ENCODE measurements at regions not wholly inside any gene's neighbourhood (a gene's known extent, or its start where the extent isn't known, plus 50 kb on each side); places are given as distances from the start of the nearest gene placed in this dataset.

DNA sequence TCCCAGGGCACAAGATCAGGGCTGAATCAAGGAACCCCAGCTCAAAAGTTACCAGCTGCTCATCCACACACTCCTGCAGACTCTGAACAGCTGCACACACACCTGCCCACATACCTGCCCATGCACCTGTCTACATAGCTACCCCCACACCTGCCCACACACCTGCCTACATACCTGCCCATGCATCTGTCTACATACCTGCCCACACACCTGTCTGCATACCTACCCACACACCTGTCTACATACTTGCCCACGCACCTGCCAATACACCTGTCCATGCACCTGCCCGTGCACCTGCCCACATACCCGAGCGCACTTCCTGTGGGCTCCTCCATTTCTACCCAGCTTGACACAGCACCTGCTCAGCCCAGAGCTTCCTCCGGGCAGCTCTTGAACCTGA is 122.8 kb upstream of the AGAP1 start:
- FAIRE-seq, result no peak

DNA sequence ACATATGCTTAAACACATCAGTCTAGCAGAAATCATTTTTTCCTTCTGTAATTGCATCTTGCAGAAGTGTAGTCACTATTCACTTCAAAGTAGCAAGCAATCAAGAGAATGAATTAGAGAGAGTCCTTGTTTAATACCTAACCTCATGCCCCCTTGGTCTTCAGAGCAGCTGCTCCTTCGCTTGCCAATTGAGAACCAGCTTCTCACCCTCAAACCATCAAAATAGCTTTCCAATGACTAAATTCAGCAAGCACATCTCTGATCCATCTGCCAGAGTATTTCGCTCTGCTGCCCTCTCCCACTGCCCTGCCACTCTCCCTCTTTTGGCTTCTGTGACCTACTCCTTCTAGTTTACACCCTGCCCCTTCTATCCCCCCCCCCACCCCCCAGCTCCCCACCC is 120.7 kb upstream of the AGAP1 start:
- FAIRE-seq, result no peak

DNA sequence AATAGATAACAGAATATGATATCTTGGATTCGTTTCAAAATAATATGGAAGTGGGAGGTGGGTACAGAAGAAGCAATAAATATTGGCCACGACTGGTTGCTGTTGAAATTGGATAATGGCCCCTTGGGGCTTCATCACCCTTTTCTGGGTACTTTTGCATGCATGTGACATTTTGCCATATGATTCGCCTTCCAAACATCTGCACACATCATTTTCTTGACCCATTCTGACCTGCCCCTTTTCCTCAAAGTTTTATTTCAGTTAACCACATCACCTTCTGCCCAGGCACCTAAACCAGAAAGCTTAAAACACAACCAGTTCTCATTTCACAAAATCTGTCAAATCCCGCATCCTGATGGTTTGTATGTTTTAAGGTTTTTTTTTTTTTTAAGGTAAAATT is 116.7 kb upstream of the AGAP1 start:
- no peak for FAIRE-seq

DNA sequence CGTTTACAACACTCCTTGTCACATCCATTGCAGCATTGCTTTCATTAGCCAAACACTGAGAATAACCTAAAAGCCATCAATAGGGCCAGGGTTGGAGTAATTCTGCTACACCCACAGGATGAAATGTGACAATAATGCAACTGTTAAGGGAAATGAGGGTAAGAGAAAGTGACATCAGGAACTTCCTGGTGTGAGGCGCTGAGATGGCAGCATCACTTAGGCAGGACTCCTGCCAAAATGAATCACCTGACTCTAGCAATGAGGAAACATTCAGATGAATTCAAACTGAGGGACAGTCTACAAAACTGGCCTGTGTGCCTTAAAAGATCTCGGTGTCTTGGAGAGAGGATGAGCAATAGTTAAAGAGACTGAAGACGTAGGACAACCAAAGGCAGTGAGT is 115.6 kb upstream of the AGAP1 start:
- FAIRE-seq, result no peak

DNA sequence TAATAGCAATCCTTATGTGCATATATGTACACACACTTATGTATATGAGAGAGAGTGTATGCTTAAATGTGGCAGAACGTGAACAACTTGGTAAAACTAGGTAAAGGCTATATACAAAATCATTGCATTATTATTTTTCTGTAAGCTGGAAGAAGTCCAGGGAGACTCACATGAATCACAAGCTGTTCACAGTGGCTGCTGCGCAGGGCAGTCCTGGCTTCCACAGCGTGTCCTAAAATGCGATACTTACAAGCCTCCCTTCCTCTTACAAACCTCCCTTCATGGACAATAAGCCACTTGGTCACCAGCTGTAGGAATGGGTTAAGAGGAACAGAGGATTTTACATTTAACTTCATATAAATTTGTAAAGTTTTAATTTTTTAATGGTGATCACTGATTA is 114.9 kb upstream of the AGAP1 start:
- no peak for FAIRE-seq

DNA sequence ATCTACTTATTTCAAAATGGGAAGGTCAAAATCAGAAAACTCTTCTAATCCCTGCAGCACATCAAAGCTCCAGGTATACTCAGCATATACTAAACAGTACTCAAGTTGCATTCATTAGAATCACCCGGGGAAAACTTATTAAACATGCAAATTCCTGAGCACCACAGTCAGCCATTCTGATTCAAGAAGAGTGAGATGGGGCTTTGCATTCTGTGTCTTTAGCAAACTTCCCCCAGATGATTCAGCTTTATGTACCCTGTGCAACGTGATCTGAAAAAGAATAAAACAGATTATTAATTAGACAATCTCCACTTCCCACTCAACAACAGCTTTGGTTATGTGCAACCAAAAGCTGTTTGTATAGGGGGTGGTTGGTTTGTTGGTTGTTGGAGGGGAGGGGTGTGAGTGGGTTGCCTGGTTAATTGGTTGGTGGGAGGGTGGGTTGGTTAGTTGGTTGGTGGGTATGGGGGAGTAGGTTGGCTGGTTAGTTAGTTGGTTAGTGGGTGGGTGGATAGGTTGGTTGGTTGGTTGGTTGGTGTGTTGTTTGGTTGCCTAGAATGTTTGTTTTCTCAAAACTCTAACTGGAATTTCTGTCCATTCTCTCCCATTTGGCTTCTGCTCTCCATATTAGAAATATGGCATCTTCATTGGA is 112.5 kb upstream of the AGAP1 start:
- no peak for FAIRE-seq

DNA sequence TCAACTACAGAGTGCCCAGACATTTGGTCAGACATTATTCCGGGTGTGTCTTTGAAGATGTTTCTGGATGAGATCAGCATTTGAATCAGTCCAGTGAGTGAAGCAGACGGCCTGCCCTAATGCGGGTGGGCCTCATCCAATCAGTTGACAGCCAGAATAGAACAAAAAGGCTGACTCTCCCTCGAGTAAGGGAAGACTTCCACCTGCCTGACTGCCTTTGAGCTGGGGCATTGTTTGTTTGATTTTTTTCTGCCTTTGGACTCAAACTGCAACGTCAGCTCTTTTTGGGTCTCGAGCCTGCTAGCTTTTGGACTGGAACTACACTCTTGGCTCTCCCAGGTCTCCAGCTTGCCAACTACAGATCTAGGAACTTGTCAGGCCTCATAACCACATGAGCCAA is 111.7 kb upstream of the AGAP1 start:
- FAIRE-seq, result no peak

DNA sequence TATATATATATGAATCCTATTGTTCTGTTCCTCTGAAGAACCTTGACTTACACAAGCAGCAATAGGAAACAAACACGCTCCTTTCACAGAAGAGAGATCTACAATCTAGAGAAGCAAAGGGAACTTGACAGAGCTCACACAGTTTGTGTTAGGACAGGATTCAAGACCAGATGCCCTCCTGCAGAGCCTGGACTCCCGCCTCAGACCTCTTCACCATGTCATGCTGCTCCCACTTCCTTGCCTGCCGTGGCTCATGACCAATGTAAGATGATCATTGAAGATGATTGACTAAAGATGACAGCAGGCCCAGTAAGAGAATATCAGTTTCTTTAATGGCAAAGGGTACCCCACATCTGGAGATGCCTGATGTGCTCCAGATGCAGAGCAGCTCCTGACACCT is 111.2 kb upstream of the AGAP1 start:
- no peak for FAIRE-seq

DNA sequence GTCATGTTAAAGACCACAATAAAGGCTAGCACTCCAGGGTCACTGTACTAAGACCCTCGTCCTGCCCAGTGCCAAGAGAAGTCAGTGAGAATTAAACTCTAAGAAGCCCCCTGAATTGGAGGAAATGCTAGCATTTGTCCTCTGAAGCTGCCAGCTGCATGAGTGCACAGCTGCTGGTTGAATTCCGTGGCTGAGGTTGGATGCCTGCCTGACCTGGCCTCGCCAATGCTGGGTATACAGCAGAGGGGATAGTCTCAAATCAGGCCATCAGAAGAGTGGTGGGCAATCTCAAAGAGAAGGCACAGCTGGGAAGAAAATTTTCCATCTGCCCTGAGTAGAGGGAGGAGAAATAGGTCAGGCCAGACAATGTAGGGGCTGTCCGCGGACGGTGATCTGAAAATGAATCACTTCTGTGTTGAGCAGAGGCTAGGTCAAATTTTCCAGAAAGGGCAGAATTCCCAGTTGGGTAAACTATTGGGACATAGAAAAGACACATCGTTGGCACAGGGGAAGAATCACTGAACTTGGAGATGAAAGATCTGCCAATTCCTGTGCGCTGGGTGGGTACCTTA is 110.5 kb upstream of the AGAP1 start:
- no peak for FAIRE-seq

DNA sequence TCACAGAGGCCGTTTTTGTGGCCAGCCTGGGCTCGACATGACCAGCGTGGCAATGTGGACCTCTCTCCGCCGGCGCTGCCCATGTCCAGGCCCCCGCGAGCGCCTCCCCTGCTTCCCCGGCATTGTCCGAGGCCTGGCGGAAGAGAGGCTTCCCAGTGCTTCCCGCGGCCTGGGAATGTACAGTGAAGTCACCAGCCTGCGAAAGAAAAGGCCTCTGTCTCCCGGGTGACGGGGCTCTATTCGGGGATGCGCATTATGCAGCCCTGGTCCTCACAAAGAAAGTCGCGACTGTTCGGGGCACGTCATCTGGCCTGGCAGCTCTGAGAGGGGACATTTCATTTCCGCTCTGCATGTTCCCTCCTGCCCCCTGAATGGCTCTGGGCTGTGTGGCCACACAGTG is 109.2 kb upstream of the AGAP1 start:
- FAIRE-seq, result no peak

DNA sequence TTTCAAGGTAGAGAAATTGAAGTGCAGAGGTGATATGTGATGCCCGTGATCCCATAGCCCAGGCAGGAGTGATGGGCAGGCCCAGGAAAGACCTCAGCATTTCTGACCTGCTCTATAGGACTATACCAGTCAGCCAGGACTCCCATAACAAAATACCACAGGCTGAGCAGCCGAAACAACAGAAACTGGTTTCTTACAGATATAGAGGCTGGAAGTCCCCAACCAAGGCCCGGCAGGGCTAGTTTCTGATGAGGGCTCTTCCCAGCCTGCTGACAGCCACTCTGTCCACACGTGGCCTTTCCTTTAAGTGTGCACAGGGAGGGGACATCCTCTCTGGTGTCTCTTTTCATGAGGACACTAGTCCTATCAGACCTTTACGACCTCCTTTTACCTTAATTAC is 104.2 kb upstream of the AGAP1 start:
- FAIRE-seq, result no peak

DNA sequence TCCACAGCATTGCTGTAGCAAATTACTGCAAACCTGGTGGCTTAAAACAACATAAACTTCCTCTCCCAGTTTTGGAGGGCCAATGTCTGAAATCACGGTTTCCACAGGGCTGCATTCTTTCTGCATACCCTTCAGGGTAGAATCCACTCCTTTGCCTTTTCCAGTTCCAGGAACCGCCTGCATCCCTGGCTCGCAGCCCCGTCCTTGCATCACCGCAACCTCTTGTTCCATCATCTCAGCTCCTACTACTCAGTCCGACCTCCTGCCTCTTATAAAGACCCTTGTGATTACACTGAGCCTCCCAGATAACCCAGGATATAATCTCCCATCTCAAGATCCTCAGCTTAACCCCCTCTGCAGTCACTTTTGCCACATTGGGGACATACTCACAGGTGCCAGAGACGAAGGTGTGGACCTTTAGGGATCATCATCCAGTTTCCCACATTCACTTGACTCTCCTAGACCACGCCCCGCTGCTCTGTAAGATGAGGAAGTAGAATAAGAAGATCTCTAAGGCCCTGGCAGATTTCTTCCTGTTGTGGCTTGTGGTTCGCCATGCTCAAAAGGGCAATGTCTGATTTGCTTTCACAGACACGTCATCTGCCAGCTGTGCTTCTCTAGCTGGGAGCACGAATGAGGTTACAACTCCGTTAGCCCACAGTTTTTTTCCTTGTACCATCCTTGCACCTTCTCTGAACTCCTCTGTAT is 103.6 kb upstream of the AGAP1 start:
- no peak for FAIRE-seq

DNA sequence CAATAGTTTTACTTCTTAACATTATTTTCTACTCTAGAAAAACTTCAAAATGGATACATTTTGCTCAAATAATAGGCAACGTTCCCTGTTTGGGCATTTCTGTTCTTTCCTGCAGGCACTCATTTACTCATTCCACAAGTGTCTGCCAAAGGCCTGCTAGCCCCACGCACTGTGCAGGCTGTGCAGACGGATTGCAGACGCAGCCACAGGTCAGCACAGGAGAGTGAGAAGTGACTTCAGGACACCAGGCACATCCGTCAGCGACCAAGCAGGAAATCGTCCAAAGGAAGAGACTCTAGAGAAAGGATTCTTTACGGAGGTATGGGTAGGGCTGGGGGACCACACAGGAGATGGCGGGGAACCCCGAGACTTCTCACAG is 103.0 kb upstream of the AGAP1 start:
- FAIRE-seq, result no peak

DNA sequence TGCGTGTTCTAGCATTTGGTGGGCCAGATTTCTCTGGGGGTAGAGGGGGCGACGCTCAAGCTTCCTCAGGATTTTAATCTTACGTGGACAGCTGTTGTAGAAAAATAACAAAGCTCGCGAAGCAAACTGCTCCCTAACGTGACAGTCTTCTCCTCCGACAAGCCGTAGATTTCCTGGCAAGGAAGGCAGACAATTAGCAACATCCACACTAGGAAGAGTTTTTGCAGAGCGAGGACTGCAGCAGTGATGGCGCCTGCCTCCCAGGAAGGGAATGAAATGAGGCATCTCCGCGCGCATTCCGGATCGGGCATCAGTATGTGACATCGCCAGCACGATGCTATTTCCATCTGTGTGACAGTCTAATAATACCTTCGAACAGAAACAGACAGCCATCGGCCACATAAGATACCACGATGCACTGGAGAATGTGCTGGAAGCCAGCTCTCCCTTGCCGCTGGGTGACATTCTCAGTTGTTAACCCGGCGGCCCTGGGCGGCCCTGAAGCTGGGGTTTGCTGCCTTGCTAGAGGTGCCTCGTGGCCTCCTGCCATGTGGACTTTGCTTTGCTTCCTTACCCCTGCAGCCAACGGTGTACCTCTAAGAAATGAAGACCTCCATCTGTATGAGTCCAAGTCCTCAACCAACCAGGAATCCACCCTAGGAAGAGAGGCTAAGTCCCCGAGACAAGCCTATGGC is 101.8 kb upstream of the AGAP1 start:
- FAIRE-seq, result no peak

DNA sequence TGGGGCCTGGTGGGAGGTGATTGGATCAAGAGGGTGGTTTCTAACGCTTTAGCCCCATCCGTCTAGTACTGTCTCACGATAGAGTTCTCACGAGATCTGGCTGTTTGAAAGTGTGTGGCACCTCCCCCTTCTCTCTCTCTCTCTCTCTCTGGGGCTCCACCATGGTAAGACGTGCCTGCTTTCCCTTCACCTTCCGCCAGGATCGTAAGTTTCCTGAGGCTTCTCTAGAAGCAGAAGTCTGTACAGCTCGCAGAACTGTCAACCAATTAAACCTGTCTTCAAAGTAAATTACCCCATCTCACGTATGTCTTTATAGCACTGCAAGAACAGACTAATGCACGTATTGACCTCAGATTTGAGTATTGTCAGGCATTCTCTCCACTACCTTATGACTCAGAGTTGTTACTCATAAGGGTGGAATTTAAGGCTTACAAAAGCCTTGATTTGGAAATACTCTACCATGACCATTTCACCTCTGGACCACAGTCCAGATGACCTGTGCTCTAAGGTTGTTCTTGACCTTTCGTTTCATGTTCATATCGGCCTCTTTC is 99.5 kb upstream of the AGAP1 start:
- FAIRE-seq, result no peak

DNA sequence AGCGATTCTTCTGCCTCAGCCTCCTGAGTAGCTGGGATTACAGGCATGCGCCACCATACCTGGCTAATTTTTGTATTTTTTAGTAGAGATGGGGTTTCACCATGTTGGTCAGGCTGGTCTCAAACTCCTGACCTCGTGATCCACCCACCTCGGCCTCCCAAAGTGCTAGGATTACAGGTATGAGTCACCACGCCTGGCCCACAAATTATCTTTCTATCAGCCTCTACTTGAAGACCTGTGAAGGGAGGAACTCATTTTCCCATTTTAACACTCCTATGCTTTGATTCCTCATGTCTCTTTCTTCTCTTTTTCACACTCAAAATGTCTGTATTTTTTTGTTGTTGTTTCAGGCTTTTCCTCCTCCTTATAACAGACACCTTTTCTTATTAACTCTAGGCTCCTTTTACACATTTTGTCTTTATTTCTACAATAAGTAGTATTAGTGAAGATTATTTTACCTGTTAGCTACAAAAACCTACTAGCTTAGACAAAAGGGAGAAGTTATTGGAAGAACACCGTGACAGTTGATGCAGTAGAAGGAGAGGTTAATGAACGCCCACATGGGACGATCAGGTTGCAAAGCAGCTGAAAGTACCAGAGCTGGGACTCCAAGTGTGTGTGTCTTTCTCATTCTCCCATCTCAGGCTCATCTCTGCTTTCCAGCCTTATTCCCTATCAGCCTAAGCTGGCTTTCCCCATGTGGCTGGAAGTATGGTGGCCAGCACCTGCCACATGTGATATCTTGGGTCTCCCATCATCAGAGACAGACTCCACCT is 97.6 kb upstream of the AGAP1 start:
- FAIRE-seq, result no peak

DNA sequence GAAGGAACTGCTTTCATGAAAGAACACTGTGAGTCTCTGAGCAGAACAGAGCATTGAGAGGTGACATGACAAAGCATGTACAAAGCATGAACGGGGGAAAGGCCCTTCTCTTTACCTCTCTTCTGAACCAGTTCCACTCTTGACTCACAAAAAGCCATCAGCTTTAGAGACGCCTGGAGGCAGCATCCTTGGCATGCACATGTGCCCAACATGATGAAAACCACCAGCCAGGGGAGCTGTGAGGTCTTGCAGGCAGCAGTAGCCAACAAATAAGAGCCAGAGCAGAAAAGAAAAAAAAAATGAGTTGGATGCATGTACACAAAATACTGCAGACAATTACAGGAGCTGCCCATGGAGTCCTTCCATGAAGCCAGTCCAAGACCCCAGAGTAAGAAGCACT is 95.5 kb upstream of the AGAP1 start:
- FAIRE-seq, result no peak

DNA sequence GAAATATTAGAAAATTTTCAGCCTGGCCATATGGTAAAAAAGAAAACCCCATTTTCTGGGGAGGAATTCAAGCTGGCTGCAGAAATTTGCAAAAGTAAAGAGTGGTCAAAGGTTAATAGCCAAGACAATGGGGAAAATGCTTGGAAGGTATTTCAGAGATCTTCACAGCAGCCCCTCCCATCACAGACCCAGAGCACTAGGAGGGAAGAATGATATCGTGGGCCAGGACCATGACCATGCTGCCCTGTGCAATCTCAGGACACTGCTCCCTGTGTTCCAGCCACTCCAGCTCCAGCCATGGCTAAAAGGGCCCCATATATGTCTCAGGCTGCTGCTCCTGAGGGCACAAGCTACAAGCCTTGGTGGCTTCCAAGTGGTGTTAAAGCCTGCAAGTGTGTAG is 93.9 kb upstream of the AGAP1 start:
- no peak for FAIRE-seq

DNA sequence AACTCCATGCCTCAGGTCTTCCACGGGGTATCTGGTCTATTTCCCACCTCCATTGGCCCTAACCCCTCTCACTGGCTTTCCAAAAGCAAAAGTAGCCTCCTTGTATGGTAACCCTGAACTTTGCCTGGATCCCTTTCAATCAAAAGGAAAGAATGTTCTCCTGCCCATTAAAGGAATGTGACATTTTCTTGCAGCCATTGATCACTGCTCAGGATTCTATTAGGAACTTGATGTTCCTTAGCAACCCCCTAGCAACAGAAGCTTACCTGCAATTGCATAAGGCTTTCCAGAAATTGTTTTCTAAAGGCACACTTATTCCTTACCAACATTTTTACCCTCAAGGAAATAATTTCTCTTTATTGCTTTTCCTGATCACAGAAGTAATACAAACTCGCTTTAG is 91.4 kb upstream of the AGAP1 start:
- no peak for FAIRE-seq

DNA sequence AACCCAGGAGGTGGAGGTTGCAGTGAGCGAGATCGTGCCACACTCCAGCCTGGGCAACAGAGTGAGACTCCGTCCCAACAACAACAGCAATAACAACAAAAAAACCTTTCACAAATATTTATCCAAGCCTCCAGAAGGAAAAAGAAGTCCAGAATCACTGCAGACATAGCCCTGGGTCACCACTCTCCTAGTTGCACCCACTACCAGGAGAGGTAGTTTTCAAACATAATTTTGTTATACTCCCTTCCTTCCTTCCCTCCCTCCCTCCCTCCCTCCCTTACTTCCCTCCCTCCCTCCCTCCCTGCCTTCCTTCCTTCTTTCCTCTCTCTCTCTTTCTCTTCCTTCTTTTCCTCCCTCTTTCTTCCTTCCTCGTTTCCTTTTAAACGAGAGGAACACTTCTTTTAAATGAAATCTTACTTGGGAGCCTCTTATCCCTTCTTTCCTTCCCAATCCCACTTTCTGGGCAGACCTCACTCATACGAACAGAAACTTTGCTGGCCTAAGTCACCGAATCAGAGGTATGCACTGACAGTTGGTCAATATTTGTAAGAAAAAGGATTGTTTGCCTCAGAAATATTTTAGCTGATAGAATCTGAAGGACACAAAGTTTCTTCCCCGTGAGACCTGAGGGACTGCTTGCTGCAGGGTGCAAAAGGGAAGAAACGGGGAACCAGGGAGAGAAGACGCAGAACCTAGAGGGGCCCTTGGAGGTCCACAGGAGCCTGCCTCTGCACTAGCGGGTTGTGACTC is 88.1 kb upstream of the AGAP1 start:
- no peak for FAIRE-seq

DNA sequence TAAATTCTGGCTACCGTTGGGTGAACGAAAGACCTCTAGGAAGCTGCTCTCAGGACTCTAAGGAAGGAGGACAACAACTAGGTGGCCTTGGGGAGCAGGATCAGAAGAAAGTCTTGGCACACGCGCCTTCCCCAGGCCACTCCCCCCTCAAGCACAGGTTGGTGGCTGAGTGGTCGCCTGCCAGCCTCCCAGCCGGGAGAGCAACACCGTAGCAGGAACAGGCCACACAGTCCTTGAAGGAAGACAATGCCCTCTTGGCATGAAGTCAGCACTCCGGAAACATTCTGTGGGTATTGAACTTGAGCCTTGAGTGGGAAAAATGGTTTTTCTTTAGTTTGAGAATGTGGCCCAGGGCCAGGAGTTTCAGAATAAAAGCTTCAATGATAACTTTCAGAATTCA is 87.4 kb upstream of the AGAP1 start:
- no peak for FAIRE-seq

DNA sequence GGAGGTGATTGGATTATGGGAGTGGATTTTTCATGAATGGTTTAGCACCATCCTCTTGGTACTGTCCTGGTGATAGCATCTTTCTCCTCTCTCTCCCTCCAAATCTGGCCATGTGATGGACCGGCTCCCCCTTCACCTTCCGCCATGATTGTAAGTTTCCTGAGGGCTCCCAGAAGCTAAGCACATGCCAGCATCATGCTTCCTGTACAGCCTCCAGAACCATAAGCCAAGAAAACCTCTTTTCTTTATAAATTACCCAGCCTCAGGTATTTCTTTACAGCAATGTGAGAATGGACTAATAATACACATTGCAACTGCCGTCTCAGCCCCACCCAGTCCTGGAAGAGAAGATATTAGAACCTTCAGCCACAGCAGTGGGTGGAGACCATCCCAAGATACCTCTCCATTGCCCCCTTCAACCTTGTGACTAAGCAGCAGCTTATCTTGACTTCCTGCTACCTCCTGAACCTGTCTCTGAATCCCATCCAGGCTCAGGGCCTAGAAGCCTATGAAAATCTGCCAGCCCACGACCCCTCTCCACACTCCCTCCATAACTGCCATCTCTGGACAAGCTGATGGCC is 81.8 kb upstream of the AGAP1 start:
- FAIRE-seq, result no peak
